ENCODE measurements at regions not wholly inside any gene's neighbourhood (a gene's known extent, or its start where the extent isn't known, plus 50 kb on each side); places are given as distances from the start of the nearest gene placed in this dataset.

GRCh38 chr4:104575278-104575677 is 80.6 kb upstream of the CXXC4 start:
- Histone ChIP-seq H3K27me3 (ENCODE audit: insufficient read depth) (no peaks in the 10 kb centered on the region), H2AFZ (no peak overlapping the region), H3K4me3 (no peak overlapping the region), H3K4me2 (no peak overlapping the region), H3K79me2 (replicated peaks; ENCODE audit: insufficient read depth) (no peaks in the 10 kb centered on the region), H3K9me2 (ENCODE audit: insufficient read depth) (peaks cover 4% of the 10 kb centered on the region; the same call in 1 of the 2 replicates), H3K4me1 (ENCODE audit: insufficient read depth) (no peaks in the 10 kb centered on the region), H3F3A (replicated peaks; ENCODE audit: low read depth) (no peaks in the 10 kb centered on the region), H3K27ac (ENCODE audit: low read depth) (no peak overlapping the region), H4K20me1 (replicated peaks; ENCODE audit: insufficient read depth) (no peaks in the 10 kb centered on the region), H3K36me3 (ENCODE audit: insufficient read depth) (no peaks in the 10 kb centered on the region)
- ATAC-seq (no peak), DNase-seq (ENCODE audit: low spot score) (no peak)
- no peaks in the 10 kb centered on the region for H3K27me3 Mint-ChIP-seq (ENCODE audit: insufficient read depth, low read depth, poor library complexity)
- no peaks in the 10 kb centered on the region for H3K36me3 Mint-ChIP-seq (ENCODE audit: low read depth)
- peaks cover 6% of the 10 kb centered on the region; the same call in 2 of the 3 replicates for H3K4me1 Mint-ChIP-seq
- TF ChIP-seq ZNF462 (CRISPR knock-in tag; IDR thresholded peaks at IDR 0.05) (no peak), EZH2phosphoT487 (IDR thresholded peaks at IDR 0.05; ENCODE audit: unreplicated experiment) (no peak), CTCF (conservative IDR thresholded peaks at IDR 0.05; ENCODE audit: low read depth in 2 of 2) (no peak), CREB1 (CRISPR knock-in tag; IDR thresholded peaks at IDR 0.05; ENCODE audit: low read depth) (no peak), POLR2AphosphoS5 (IDR thresholded peaks at IDR 0.05; ENCODE audit: low read depth) (no peak), STAT1 (IDR thresholded peaks at IDR 0.05; ENCODE audit: unreplicated experiment) (no peak), EZH2 (IDR thresholded peaks at IDR 0.05; ENCODE audit: low read depth, unreplicated experiment) (no peak), JUNB (IDR thresholded peaks at IDR 0.05; ENCODE audit: unreplicated experiment) (no peak), ZNF114 (CRISPR knock-in tag; IDR thresholded peaks at IDR 0.05) (no peak), ZNF331 (CRISPR knock-in tag; IDR thresholded peaks at IDR 0.05; ENCODE audit: low read depth) (no peak), NANOG (IDR thresholded peaks at IDR 0.05; ENCODE audit: borderline replicate concordance) (no peak), ETS1 (IDR thresholded peaks at IDR 0.05) (no peak)
- TF ChIP-seq, protein P1, sequence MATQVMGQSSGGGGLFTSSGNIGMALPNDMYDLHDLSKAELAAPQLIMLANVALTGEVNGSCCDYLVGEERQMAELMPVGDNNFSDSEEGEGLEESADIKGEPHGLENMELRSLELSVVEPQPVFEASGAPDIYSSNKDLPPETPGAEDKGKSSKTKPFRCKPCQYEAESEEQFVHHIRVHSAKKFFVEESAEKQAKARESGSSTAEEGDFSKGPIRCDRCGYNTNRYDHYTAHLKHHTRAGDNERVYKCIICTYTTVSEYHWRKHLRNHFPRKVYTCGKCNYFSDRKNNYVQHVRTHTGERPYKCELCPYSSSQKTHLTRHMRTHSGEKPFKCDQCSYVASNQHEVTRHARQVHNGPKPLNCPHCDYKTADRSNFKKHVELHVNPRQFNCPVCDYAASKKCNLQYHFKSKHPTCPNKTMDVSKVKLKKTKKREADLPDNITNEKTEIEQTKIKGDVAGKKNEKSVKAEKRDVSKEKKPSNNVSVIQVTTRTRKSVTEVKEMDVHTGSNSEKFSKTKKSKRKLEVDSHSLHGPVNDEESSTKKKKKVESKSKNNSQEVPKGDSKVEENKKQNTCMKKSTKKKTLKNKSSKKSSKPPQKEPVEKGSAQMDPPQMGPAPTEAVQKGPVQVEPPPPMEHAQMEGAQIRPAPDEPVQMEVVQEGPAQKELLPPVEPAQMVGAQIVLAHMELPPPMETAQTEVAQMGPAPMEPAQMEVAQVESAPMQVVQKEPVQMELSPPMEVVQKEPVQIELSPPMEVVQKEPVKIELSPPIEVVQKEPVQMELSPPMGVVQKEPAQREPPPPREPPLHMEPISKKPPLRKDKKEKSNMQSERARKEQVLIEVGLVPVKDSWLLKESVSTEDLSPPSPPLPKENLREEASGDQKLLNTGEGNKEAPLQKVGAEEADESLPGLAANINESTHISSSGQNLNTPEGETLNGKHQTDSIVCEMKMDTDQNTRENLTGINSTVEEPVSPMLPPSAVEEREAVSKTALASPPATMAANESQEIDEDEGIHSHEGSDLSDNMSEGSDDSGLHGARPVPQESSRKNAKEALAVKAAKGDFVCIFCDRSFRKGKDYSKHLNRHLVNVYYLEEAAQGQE (IDR thresholded peaks at IDR 0.05; ENCODE audit: unreplicated experiment) = no peak
- H3K9me3 Mint-ChIP-seq = no peaks in the 10 kb centered on the region
- no peak overlapping the region for H3K4me3 Mint-ChIP-seq
- no peak overlapping the region for H3K27ac Mint-ChIP-seq
